ENCODE measurements at regions not wholly inside any gene's neighbourhood (a gene's known extent, or its start where the extent isn't known, plus 50 kb on each side); places are given as distances from the start of the nearest gene placed in this dataset.

- TF ChIP-seq CTCF (IDR thresholded peaks at IDR 0.05; ENCODE audit: low read length) = no peak
- no peak for TF ChIP-seq EZH2 (optimal IDR thresholded peaks at IDR 0.05; ENCODE audit: low read depth, low read length)
These were observed 194.6 kb upstream of the EYA4 start for GRCh38 chr6:133046576-133046975.
